Skeletal muscle tissue (tissue), 3 donors: ENCODE measurements at regions not wholly inside any gene's neighbourhood (a gene's known extent, or its start where the extent isn't known, plus 50 kb on each side); places are given as distances from the start of the nearest gene placed in this dataset.

ENCODE experiments used
- H3K27ac ChIP-seq: one replicate; pipeline ENCODE4 v1.7.0; 2013; ENCODE audit warnings: mild to moderate bottlenecking, low read depth, low read length, inconsistent platforms
- H3K27me3 ChIP-seq, 3 donors: one replicate each; pipeline ENCODE4 v1.7.0; 2013; ENCODE audit warnings: low read length in 3 of 3; ENCODE audit not compliant: control insufficient read depth in 3 of 3, insufficient read depth in 3 of 3
- H3K36me3 ChIP-seq, 3 donors: one replicate each; pipeline ENCODE4 v1.7.0; 2013; ENCODE audit warnings: low read length in 3 of 3; ENCODE audit not compliant: control insufficient read depth in 3 of 3, insufficient read depth in 3 of 3
- H3K4me1 ChIP-seq, 3 donors: one replicate each; pipeline ENCODE4 v1.7.0; 2013; ENCODE audit warnings: low read length in 3 of 3, mild to moderate bottlenecking in 3 of 3; ENCODE audit not compliant: control insufficient read depth in 3 of 3, insufficient read depth in 3 of 3
- H3K4me3 ChIP-seq, 3 donors: one replicate each; pipeline ENCODE4 v1.7.0; 2013; ENCODE audit warnings: low read length in 3 of 3
- H3K9ac ChIP-seq, 3 donors: one replicate each; pipeline ENCODE4 v1.7.0; 2013; ENCODE audit warnings: low read length in 3 of 3, mild to moderate bottlenecking in 3 of 3, moderate library complexity in 2 of 3, low read depth in 1 of 3
- H3K9me3 ChIP-seq, 3 donors: one replicate each; pipeline ENCODE4 v1.7.0; 2013; ENCODE audit warnings: low read length in 3 of 3; ENCODE audit not compliant: control insufficient read depth in 3 of 3
- donor health status: Osteomylitis.

DNA sequence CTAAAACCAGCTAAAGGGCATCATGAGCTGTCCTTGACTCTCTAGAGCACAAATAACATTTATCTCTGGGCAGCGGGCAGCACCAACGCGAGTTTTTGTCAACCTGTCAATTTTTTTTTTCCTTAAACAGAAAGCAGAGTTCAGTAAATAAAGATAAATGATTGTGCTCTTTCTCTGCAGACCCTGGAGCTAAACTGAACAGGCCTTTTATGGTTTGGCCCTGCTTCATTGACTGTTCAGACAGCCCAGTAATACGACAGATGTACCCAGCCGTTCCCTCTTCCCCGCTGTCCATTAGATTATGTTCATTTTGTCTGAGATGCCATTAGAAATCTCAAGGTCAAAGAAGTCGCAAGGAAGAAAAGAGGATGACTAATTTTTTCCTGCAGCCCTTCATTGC, 280.5 kb upstream of the PIK3C3 start:
- H3K4me1 ChIP-seq: no peaks in the 10 kb centered on the region
- H3K9ac ChIP-seq: no peak overlapping the region
- H3K36me3 ChIP-seq: no peaks in the 10 kb centered on the region
- no peaks in the 10 kb centered on the region for H3K9me3 ChIP-seq
- no peaks in the 10 kb centered on the region for H3K27me3 ChIP-seq
- no peak overlapping the region for H3K4me3 ChIP-seq
- H3K27ac ChIP-seq: no peak overlapping the region

DNA sequence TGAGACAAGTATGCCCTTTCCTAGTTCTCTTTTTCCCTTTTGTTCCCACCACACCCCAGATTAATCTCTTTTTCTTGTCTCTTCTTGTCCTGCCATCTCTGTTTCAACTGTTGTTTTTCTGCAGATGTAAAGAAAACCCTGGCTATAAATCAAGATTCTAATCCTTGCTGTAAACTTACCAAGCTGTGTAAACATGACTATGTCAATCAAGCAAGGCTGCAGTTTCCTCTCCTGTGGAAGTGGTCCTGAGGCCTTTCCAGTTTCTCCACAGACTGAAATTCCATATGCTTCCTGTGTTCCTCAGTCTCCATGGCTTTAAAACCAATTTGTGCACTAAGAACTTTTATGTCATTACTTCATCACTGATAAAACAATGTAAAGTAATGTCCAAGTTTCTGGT, 288.8 kb upstream of the PIK3C3 start:
- Histone ChIP-seq H3K9me3 (peaks cover 2 to 3% (median 2%) of the 10 kb centered on the region in 3 donors), H3K27me3 (no peaks in the 10 kb centered on the region), H3K4me1 (no peaks in the 10 kb centered on the region), H3K36me3 (no peaks in the 10 kb centered on the region), H3K9ac (no peak overlapping the region), H3K4me3 (no peak overlapping the region), H3K27ac (no peak overlapping the region)

DNA sequence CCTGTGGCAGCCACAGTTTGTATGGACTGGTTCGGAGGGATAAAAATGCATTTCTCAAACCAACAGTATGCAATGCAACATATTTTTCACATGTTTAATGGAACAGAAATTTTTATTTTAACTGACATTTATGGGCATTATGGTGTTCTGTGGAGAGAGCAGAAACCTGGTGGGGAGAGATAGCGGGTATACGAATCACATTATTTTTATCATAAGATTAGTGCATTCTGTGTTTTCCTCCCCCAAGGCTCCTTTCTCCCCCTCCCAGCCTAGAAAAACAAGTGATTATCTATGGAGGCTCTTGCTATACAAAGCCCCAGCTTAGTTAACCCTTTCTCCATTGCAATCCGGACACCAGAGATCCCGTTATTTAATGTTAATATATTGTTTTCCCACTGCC, 289.8 kb upstream of the PIK3C3 start:
- Histone ChIP-seq H3K36me3 (no peaks in the 10 kb centered on the region), H3K27me3 (no peaks in the 10 kb centered on the region), H3K9ac (no peak overlapping the region), H3K4me3 (no peak overlapping the region), H3K4me1 (no peaks in the 10 kb centered on the region), H3K27ac (no peak overlapping the region), H3K9me3 (peaks cover 2 to 3% (median 2%) of the 10 kb centered on the region in 3 donors)

DNA sequence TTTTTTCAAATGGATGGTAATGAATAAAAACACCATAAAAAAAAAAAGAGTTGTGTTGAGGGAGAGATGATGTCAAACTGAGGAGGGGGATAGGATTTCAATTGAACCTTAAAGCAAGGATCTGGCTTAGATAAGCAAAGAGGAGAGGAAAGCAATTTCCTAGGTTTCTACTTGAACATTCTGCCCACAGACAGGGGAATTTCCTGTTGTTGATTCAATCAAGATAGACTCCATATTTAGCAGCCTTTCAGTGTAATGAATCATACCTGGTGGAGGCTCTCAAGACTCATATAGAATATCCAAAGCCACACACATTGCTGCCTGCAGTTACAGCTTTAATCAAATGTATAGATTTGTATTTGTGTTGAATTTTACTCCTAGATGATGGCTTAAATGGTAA, 294.4 kb upstream of the PIK3C3 start:
- Histone ChIP-seq H3K4me3 (no peak overlapping the region), H3K9me3 (peaks cover 2 to 3% (median 2%) of the 10 kb centered on the region in 3 donors), H3K27me3 (no peaks in the 10 kb centered on the region), H3K27ac (no peak overlapping the region), H3K9ac (no peak overlapping the region), H3K4me1 (no peaks in the 10 kb centered on the region), H3K36me3 (no peaks in the 10 kb centered on the region)

DNA sequence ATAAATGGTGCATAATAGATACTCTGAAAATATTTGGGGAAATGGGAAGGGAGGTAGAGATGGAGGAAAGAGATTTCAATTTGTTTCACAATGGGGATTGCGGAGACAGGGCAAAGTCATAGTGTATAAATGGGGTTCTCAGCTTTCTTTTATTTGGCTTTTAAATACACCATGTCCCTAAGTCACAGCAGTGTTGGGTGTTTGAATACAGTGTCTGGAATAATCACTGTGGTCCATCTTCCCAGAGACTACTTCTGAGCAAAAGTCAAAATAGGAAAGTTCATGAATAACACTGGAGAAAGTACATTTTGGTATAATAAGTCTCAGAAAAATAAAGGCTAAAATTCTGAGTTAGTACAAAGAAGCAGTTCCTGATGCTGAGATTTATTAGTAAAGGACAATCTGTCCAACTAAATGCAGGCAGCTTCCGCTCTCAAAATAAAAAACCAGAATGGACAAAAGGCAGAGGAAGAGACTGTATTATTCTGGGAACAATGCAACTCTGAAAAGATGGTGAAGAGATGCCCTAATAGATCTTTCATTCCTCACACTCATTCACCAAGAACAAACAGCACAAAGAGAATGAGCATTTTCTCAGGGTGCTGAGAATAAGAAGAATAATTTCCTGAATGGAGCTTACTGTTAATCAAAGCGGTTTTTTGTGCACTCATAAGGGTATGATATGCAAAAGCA, 295.4 kb upstream of the PIK3C3 start:
- Histone ChIP-seq H3K36me3 (no peaks in the 10 kb centered on the region), H3K27ac (no peak overlapping the region), H3K4me3 (no peak overlapping the region), H3K9ac (no peak overlapping the region), H3K9me3 (peaks cover 0 to under 1% (median 0%) of the 10 kb centered on the region in 3 donors), H3K27me3 (no peaks in the 10 kb centered on the region), H3K4me1 (no peaks in the 10 kb centered on the region)

DNA sequence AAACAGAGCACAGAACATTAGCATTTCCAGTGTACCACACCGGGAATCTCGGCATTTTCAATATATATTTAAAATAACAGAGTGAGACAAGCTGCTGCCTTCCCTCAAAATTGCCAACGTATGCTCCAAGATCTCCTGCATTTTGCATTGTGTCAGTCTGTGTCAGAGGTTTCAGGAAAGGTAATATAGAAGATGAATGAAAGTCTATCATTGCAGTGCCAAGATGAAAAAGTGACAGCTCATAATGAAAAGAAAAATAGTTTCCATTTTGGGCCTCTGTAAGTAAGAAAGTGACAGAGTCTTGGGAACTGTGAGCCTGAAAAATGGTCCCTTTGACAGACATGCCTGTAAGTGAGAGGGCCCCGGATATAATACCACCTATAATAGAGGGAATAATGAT, 297.8 kb upstream of the PIK3C3 start:
- H3K9ac ChIP-seq: no peak overlapping the region

DNA sequence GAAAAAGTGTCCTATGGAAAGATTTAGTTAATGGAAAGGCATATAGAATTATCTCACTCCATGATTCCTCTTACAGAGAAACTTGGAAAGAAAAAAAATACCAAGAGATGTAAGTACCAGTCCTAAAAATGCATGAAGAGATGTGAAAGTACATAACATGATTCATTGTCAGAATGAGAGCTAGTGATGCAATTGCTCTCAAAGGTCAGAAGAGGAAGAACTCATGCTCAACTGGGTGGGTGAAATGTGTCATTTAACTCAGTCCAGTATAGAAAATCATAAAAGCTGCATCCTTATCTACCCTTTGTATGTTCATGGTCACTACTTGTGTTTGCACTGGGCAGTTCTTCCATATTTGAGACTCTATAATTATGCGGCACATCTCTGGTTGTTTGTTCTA, 300.0 kb upstream of the PIK3C3 start:
- no peak overlapping the region for H3K27ac ChIP-seq
- H3K36me3 ChIP-seq: no peaks in the 10 kb centered on the region
- no peaks in the 10 kb centered on the region for H3K27me3 ChIP-seq
- H3K9ac ChIP-seq: no peak overlapping the region
- H3K9me3 ChIP-seq: no peaks in the 10 kb centered on the region
- no peak overlapping the region for H3K4me3 ChIP-seq
- no peaks in the 10 kb centered on the region for H3K4me1 ChIP-seq

More for the DNA sequence above, 297.8 kb upstream of the PIK3C3 start:
- no peaks in the 10 kb centered on the region for H3K4me1 ChIP-seq
- H3K4me3 ChIP-seq: no peak overlapping the region
- H3K36me3 ChIP-seq: no peaks in the 10 kb centered on the region
- H3K27me3 ChIP-seq: no peaks in the 10 kb centered on the region
- H3K27ac ChIP-seq: no peak overlapping the region
- H3K9me3 ChIP-seq: no peaks in the 10 kb centered on the region

DNA sequence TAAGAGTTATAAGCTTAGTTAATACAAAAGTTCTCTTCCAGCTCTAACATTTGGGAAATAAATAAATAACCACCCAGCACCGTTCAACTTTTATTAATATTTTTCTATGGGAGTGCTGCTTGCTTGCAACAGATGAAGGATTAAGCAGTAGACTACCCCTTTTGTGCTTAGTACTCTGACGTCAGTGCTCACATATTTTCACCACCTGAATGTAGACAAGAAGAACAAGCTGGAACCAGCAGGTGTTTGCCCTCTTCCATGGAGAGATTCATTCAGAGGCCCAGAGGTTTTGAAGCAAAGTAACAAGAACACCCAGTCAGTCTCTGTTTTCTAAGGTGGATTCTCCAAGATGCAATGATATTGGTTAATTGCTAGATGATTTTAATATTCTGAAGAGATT, 307.1 kb upstream of the PIK3C3 start:
- no peak overlapping the region for H3K27ac ChIP-seq
- no peak overlapping the region for H3K9ac ChIP-seq
- no peaks in the 10 kb centered on the region for H3K4me1 ChIP-seq
- H3K27me3 ChIP-seq: no peaks in the 10 kb centered on the region
- H3K4me3 ChIP-seq: no peak overlapping the region
- no peaks in the 10 kb centered on the region for H3K9me3 ChIP-seq
- H3K36me3 ChIP-seq: no peaks in the 10 kb centered on the region

DNA sequence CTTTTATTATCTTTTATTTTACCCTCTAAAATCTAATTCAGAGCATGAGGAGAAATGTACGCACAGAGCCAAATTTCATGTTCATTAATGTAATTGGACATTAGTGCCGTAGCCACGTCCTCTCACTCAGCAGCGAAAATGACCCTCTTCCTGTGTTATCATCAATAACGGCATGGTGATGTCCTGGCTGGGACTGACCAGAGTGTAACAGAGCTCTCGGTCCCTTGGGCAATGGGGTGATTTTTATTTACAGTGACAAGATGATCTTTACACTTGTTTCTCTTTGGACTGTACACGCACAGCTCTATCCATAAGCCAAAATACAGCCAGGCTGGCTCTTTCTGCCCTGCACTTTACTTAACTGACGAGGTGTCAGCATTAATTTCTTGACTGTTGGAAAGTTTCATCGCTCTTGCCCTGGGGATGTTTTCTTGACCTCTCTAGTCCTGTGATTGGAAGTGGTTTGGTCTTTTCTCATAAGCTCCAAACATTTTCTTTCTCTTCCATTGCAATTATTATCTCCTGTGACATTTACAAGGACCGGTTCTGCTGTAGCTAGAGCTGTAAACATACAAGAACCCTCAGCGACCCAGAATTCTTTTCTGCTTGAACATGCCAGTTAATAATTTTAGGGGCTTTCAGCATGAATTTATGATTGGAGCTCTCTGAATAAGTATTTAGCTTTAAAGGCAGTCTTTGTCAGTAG, 308.0 kb upstream of the PIK3C3 start:
- Histone ChIP-seq H3K4me3 (no peak overlapping the region), H3K4me1 (no peaks in the 10 kb centered on the region), H3K9me3 (no peaks in the 10 kb centered on the region), H3K36me3 (no peaks in the 10 kb centered on the region), H3K27me3 (no peaks in the 10 kb centered on the region), H3K27ac (no peak overlapping the region), H3K9ac (no peak overlapping the region)

DNA sequence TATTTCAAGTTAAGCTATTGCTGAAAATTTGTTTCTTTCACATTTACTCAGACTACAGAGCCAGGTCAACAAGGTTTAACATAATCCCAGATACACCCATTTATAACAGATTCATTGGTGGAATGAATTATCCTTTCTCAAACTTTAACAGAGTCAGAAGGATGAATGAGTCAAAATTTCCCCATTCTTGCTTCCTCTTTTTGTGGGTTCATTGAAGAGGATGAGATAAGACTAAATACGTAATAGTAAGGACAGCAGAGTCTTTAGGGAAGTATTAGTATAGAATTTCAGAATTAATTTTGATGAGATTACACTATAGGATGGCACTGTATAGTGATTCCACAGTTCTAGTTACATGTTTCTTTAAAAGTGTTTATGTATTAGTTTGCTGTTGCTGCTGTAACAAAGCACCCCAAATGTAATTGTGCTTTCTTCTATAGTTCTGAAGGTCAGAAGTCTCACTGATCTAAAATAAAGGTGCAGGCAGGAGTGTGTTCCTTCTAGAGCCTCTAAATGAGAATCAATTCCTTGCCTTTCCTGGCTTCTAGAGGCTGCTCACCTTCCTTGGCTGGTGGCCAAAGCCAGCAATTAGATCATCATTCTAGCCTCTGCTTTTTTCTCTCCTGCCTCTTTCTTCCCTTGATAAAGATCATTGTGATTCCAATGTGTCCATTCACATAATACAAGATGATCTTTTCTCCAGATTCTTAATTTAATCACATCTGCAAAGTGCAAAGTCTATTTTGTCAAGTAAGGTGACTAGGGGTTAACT, 309.3 kb upstream of the PIK3C3 start:
- H3K4me3 ChIP-seq: no peak overlapping the region
- no peaks in the 10 kb centered on the region for H3K9me3 ChIP-seq
- no peak overlapping the region for H3K9ac ChIP-seq
- no peak overlapping the region for H3K27ac ChIP-seq
- H3K4me1 ChIP-seq: no peaks in the 10 kb centered on the region
- H3K36me3 ChIP-seq: no peaks in the 10 kb centered on the region
- H3K27me3 ChIP-seq: no peaks in the 10 kb centered on the region
